H1 (cell line): ENCODE measurements at regions not wholly inside any gene's neighbourhood (a gene's known extent, or its start where the extent isn't known, plus 50 kb on each side); places are given as distances from the start of the nearest gene placed in this dataset.

Experiments used
- CTCF ChIA-PET: fragments of 300-600 bp; sonication (Branson Sonifier 250); formaldehyde crosslinking; loops from one replicate; lab custom pipeline; 2021; ENCODE audit not compliant: partially characterized antibody; lab: Charles Lee
- POLR2A ChIA-PET: fragments of 300-600 bp; sonication (Branson Sonifier 250); formaldehyde crosslinking; loops from one replicate; lab custom pipeline; 2021; ENCODE audit warnings: inconsistent platforms; ENCODE audit not compliant: partially characterized antibody; lab: Charles Lee
- DNase-seq, 2 experiments: peaks; one replicate each; pipeline versions ENCODE4 v3.0.0 to v3.0.0-alpha.2; 2010 to 2022; ENCODE audit warnings: low spot score in 2 of 2, low read depth in 1 of 2, mixed read lengths in 1 of 2
- FAIRE-seq: peaks from 2 replicates; lab custom pipeline; 2011; peaks lifted over from hg19 to GRCh38; lab: Jason Lieb, UNC
- H2AFZ ChIP-seq: 2 replicates; pipeline ENCODE4 v1.8.1; 2012; ENCODE audit warnings: low read length, inconsistent platforms
- H2AK5ac ChIP-seq: 2 replicates; pipeline ENCODE4 v1.6.1; 2013; ENCODE audit warnings: low read depth, low read length
- H2BK120ac ChIP-seq: replicated peaks from 2 replicates; pipeline ENCODE3; 2013; ENCODE audit warnings: low read depth, low read length, inconsistent platforms
- H2BK12ac ChIP-seq: 2 replicates; pipeline ENCODE4 v1.6.1; 2013; ENCODE audit warnings: low read depth, low read length
- H2BK15ac ChIP-seq: 2 replicates; pipeline ENCODE4 v1.6.1; 2013; ENCODE audit warnings: low read length
- H2BK20ac ChIP-seq: 2 replicates; pipeline ENCODE4 v1.6.1; 2013; ENCODE audit warnings: low read length
- H2BK5ac ChIP-seq: 2 replicates; pipeline ENCODE4 v1.6.1; 2013; ENCODE audit warnings: low read depth, low read length
- H3K14ac ChIP-seq: 2 replicates; pipeline ENCODE4 v1.6.1; 2013; ENCODE audit warnings: inconsistent platforms; ENCODE audit not compliant: insufficient read length
- H3K18ac ChIP-seq: 2 replicates; pipeline ENCODE4 v1.6.1; 2013; ENCODE audit warnings: low read length; ENCODE audit errors: extremely low read depth
- H3K23ac ChIP-seq: 2 replicates; pipeline ENCODE4 v1.6.1; 2013; ENCODE audit warnings: inconsistent platforms; ENCODE audit not compliant: insufficient read length
- H3K23me2 ChIP-seq: 2 replicates; pipeline ENCODE4 v1.6.1; 2013; ENCODE audit warnings: low read depth, low read length
- H3K27ac ChIP-seq: 2 replicates; pipeline ENCODE4 v1.6.1; 2011; ENCODE audit warnings: low read depth, low read length, inconsistent platforms
- H3K27me3 ChIP-seq, 4 experiments: replicated peaks in 1 of 4; 1 replicate in 1 of 4; 2 replicates in 3 of 4; pipeline versions ENCODE4 v1.6.1 to v1.8.1; 2011 to 2013; ENCODE audit warnings: low read length in 3 of 4, mild to moderate bottlenecking in 3 of 4, inconsistent platforms in 2 of 4, mixed read lengths in 2 of 4, moderate library complexity in 1 of 4; ENCODE audit not compliant: control insufficient read depth in 3 of 4, insufficient read depth in 3 of 4; ENCODE audit errors: extremely low read depth in 1 of 4
- H3K36me3 ChIP-seq, 4 experiments: 2 replicates each; pipeline versions ENCODE4 v1.6.1 to v1.8.1; 2011 to 2013; ENCODE audit warnings: mild to moderate bottlenecking in 4 of 4, low read length in 3 of 4, moderate library complexity in 2 of 4, control low read depth in 1 of 4, inconsistent platforms in 1 of 4; ENCODE audit not compliant: insufficient read depth in 4 of 4, control insufficient read depth in 2 of 4
- H3K4ac ChIP-seq: replicated peaks from 2 replicates; pipeline ENCODE3; 2013; ENCODE audit warnings: low read length, low read depth, mixed read lengths, inconsistent platforms; ENCODE audit not compliant: insufficient read length
- H3K4me1 ChIP-seq, 4 experiments: replicated peaks in 1 of 4; 1 replicate in 1 of 4; 2 replicates in 3 of 4; pipeline versions ENCODE4 v1.6.1 to v1.8.1; 2011 to 2013; ENCODE audit warnings: low read length in 3 of 4, inconsistent platforms in 2 of 4, mixed read lengths in 1 of 4; ENCODE audit not compliant: insufficient read depth in 4 of 4, control insufficient read depth in 3 of 4
- H3K4me2 ChIP-seq, 2 experiments: 2 replicates each; pipeline versions ENCODE4 v1.6.1 to v1.8.1; 2011 to 2013; ENCODE audit warnings: low read depth in 2 of 2, low read length in 2 of 2, control low read depth in 1 of 2, inconsistent platforms in 1 of 2, mild to moderate bottlenecking in 1 of 2; ENCODE audit not compliant: insufficient read depth in 1 of 2
- H3K4me3 ChIP-seq, 4 experiments: fragments of 200-600, 300-600 bp in 1 of 4; sonication (generic), shearing (Covaris generic), sonication (Bioruptor Twin) in 1 of 4; 2 replicates each; pipeline versions ENCODE4 v1.5.1 to v1.8.1; 2011 to 2016; ENCODE audit warnings: low read length in 4 of 4, low read depth in 3 of 4, control low read depth in 2 of 4, inconsistent platforms in 2 of 4, mild to moderate bottlenecking in 2 of 4, mixed read lengths in 1 of 4, moderate library complexity in 1 of 4; ENCODE audit not compliant: insufficient read depth in 2 of 4; ENCODE audit errors: extremely low read depth in 1 of 4
- H3K56ac ChIP-seq: replicated peaks from 2 replicates; pipeline ENCODE3; 2013; ENCODE audit warnings: low read depth, mild to moderate bottlenecking, mixed read lengths, low read length, inconsistent platforms; ENCODE audit not compliant: insufficient read length
- H3K79me1 ChIP-seq: 2 replicates; pipeline ENCODE4 v1.6.1; 2013; ENCODE audit warnings: low read depth, low read length, control low read depth
- H3K79me2 ChIP-seq, 2 experiments: 2 replicates each; pipeline versions ENCODE4 v1.6.1 to v1.8.1; 2012 to 2013; ENCODE audit warnings: low read length in 2 of 2, mild to moderate bottlenecking in 2 of 2, inconsistent platforms in 1 of 2; ENCODE audit not compliant: insufficient read depth in 2 of 2, control insufficient read depth in 1 of 2
- H3K9ac ChIP-seq, 4 experiments: replicated peaks in 1 of 4; 1 replicate in 1 of 4; 2 replicates in 3 of 4; pipeline versions ENCODE4 v1.6.1 to v1.8.1; 2011 to 2013; ENCODE audit warnings: low read depth in 3 of 4, low read length in 3 of 4, control low read depth in 2 of 4, mild to moderate bottlenecking in 2 of 4, moderate library complexity in 2 of 4, inconsistent platforms in 1 of 4; ENCODE audit errors: extremely low read depth in 1 of 4
- H3K9me3 ChIP-seq, 2 experiments: 2 replicates each; pipeline versions ENCODE4 v1.6.1 to v1.8.1; 2012 to 2013; ENCODE audit warnings: mild to moderate bottlenecking in 2 of 2, moderate library complexity in 2 of 2, control low read depth in 1 of 2, inconsistent platforms in 1 of 2, low read depth in 1 of 2, low read length in 1 of 2, mixed read lengths in 1 of 2; ENCODE audit not compliant: insufficient read depth in 2 of 2
- H4K20me1 ChIP-seq, 2 experiments: replicated peaks in 1 of 2; 2 replicates each; pipeline versions ENCODE3 to v1.8.1; 2011 to 2013; ENCODE audit warnings: inconsistent platforms in 2 of 2, low read length in 2 of 2, mild to moderate bottlenecking in 1 of 2; ENCODE audit not compliant: insufficient read depth in 2 of 2, control insufficient read depth in 1 of 2
- H4K5ac ChIP-seq: 2 replicates; pipeline ENCODE4 v1.6.1; 2013; ENCODE audit warnings: low read length, low read depth, mixed read lengths, inconsistent platforms; ENCODE audit not compliant: insufficient read length
- H4K8ac ChIP-seq: 2 replicates; pipeline ENCODE4 v1.8.0; 2013; ENCODE audit warnings: mild to moderate bottlenecking, moderate library complexity, low read length, inconsistent platforms; ENCODE audit not compliant: insufficient read depth; ENCODE audit errors: extremely low read depth
- H4K91ac ChIP-seq: replicated peaks from 2 replicates; pipeline ENCODE3; 2013; ENCODE audit warnings: low read length, mixed read lengths, inconsistent platforms; ENCODE audit not compliant: insufficient read length
- JUND ChIP-seq: IDR thresholded peaks from 2 replicates; pipeline ENCODE4 v1.6.1; 2011; ENCODE audit warnings: mild to moderate bottlenecking, improper control_type of control experiment, low read length
- WGBS, 2 experiments: shearing (Covaris generic) in 1 of 2; methylation state at CpG; one replicate each; pipeline versions ENCODE4 v1.1.6 to v1.1.7; 2013 to 2015; ENCODE audit warnings: low lambda C conversion rate in 2 of 2, mixed read lengths in 2 of 2, inconsistent platforms in 1 of 2, low coverage in 1 of 2, missing lambda C conversion rate in 1 of 2; ENCODE audit not compliant: insufficient replicate concordance in 2 of 2, insufficient coverage in 1 of 2, insufficient read length in 1 of 2; ENCODE audit errors: extremely low coverage in 1 of 2, missing lambda C conversion rate in 1 of 2; 5-methylcytosine and 5-hydroxymethylcytosine counted together
- TF ChIP-seq, protein P1 (sequence below): IDR thresholded peaks from 2 replicates; pipeline ENCODE4 v1.6.1; 2012; ENCODE audit warnings: inconsistent platforms

DNA sequence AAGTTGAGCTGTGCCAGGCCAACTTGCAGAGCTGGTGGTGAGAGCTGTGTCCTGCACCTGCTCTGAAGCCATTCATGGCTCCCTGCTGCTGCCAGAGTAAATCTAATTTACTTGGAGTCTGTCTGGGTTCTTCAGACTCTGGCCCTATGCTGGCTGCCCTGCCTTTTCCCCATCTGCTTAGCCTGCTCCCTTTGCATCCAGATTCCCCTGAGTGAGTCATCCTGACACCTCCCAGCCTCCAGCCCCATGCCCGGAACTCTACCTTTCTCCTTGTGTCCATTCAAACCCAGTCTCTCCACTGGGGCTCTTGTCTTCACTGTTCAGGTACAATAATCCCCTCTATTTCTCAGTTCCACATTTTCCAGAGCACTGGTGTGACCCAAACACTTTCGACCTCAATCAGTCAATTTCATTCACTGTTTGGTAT is 434.4 kb upstream of the ZMIZ1 start:
- Histone ChIP-seq H3K4me1 (no peaks in the 10 kb centered on the region), H2BK5ac (no peak overlapping the region), H3K4me3 (no peak overlapping the region), H2BK12ac (no peak overlapping the region), H3K79me2 (no peaks in the 10 kb centered on the region), H3K9me3 (no peaks in the 10 kb centered on the region), H3K36me3 (no peaks in the 10 kb centered on the region), H3K79me1 (no peaks in the 10 kb centered on the region), H3K23ac (no peak overlapping the region), H2BK15ac (no peak overlapping the region), H3K27me3 (no peaks in the 10 kb centered on the region; a peak in 1 of 7 replicates), H4K5ac (no peak overlapping the region), H2BK20ac (no peak overlapping the region), H3K4ac (no peak overlapping the region), H2AK5ac (no peak overlapping the region), H3K56ac (no peak overlapping the region), H3K23me2 (no peaks in the 10 kb centered on the region), H3K18ac (no peak overlapping the region), H2AFZ (no peak overlapping the region), H3K9ac (no peak overlapping the region), H3K4me2 (no peak overlapping the region), H3K27ac (no peak overlapping the region), H4K91ac (no peak overlapping the region), H3K14ac (no peak overlapping the region), H4K8ac (no peak overlapping the region), H2BK120ac (no peak overlapping the region), H4K20me1 (no peaks in the 10 kb centered on the region)
- FAIRE-seq (no peak), DNase-seq (peak in 1 of 2 experiments; percentile 29)
- ChIA-PET POLR2A (no interaction called here), CTCF (interaction anchor here (0.5 to 1.7 kb wide), 3 partner anchors 23 to 938 kb away, joined by 3 to 5 read pairs (median 4); no protein-coding TSS in a partner anchor)
- 83% methylated on average over 2 of the region's 2 CpGs; no CpG with 5 or more reads in 1 of the 2 experiments for WGBS, 2 experiments
- TF ChIP-seq, protein P1, sequence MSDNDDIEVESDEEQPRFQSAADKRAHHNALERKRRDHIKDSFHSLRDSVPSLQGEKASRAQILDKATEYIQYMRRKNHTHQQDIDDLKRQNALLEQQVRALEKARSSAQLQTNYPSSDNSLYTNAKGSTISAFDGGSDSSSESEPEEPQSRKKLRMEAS, result no peak
- TF ChIP-seq JUND, result peak; percentile 68
